ENCODE measurements at regions not wholly inside any gene's neighbourhood (a gene's known extent, or its start where the extent isn't known, plus 50 kb on each side); places are given as distances from the start of the nearest gene placed in this dataset.
A peak's percentile ranks its signal among the peaks of the same experiment; 100 is the strongest.

- DNase-seq (ENCODE audit: low read depth) = no peak
These were observed 487.3 kb upstream of the ADAMTS5 start for GRCh38 chr21:27454234-27454633.

- DNase-seq (ENCODE audit: low read depth) = no peak
These were observed 484.2 kb upstream of the ADAMTS5 start for GRCh38 chr21:27451116-27451515.

GRCh38 chr21:27450216-27450615 lies 483.3 kb upstream of the ADAMTS5 start:
- no peak for DNase-seq (ENCODE audit: low read depth)

- DNase-seq (ENCODE audit: low read depth) = no peak
These were observed 482.1 kb upstream of the ADAMTS5 start for GRCh38 chr21:27448960-27449359.

- no peak for DNase-seq (ENCODE audit: low read depth)
These were observed 481.0 kb upstream of the ADAMTS5 start for GRCh38 chr21:27447843-27448242.

- DNase-seq (ENCODE audit: low read depth) = peak; percentile 79
These were observed 462.9 kb upstream of the ADAMTS5 start for GRCh38 chr21:27429710-27430341.

GRCh38 chr21:27426196-27426595 lies 459.3 kb upstream of the ADAMTS5 start:
- no peak for DNase-seq (ENCODE audit: low read depth)

GRCh38 chr21:27425574-27425973 lies 458.7 kb upstream of the ADAMTS5 start:
- DNase-seq (ENCODE audit: low read depth) = peak; percentile 89

- DNase-seq (ENCODE audit: low read depth) = peak; percentile 58
These were observed 458.3 kb upstream of the ADAMTS5 start for GRCh38 chr21:27425172-27425571.

GRCh38 chr21:27424601-27425000 lies 457.7 kb upstream of the ADAMTS5 start:
- peak; percentile 55 for DNase-seq (ENCODE audit: low read depth)

GRCh38 chr21:27423906-27424595 lies 457.2 kb upstream of the ADAMTS5 start:
- DNase-seq (ENCODE audit: low read depth) = peak; percentile 59

GRCh38 chr21:27423038-27423437 lies 456.1 kb upstream of the ADAMTS5 start:
- DNase-seq (ENCODE audit: low read depth) = peak; percentile 95

- peak; percentile 60 for DNase-seq (ENCODE audit: low read depth)
These were observed 455.5 kb upstream of the ADAMTS5 start for GRCh38 chr21:27422435-27422834.

- DNase-seq (ENCODE audit: low read depth) = no peak
These were observed 454.8 kb upstream of the ADAMTS5 start for GRCh38 chr21:27421654-27422053.

GRCh38 chr21:27419153-27419552 lies 452.3 kb upstream of the ADAMTS5 start:
- peak; percentile 17 for DNase-seq (ENCODE audit: low read depth)

GRCh38 chr21:27418346-27418745 lies 451.5 kb upstream of the ADAMTS5 start:
- no peak for DNase-seq (ENCODE audit: low read depth)

GRCh38 chr21:27412530-27412929 lies 445.6 kb upstream of the ADAMTS5 start:
- no peak for DNase-seq (ENCODE audit: low read depth)

GRCh38 chr21:27408826-27409225 lies 441.9 kb upstream of the ADAMTS5 start:
- DNase-seq (ENCODE audit: low read depth) = no peak

- no peak for DNase-seq (ENCODE audit: low read depth)
These were observed 440.4 kb upstream of the ADAMTS5 start for GRCh38 chr21:27407271-27407670.

- no peak for DNase-seq (ENCODE audit: low read depth)
These were observed 439.6 kb upstream of the ADAMTS5 start for GRCh38 chr21:27406300-27407009.

GRCh38 chr21:27403011-27403410 lies 436.1 kb upstream of the ADAMTS5 start:
- DNase-seq (ENCODE audit: low read depth) = peak; percentile 25

- DNase-seq (ENCODE audit: low read depth) = no peak
These were observed 433.2 kb upstream of the ADAMTS5 start for GRCh38 chr21:27400045-27400444.

- DNase-seq (ENCODE audit: low read depth) = no peak
These were observed 430.7 kb upstream of the ADAMTS5 start for GRCh38 chr21:27397578-27397977.
